CD14-positive monocyte (primary cell): ENCODE measurements at regions not wholly inside any gene's neighbourhood (a gene's known extent, or its start where the extent isn't known, plus 50 kb on each side); places are given as distances from the start of the nearest gene placed in this dataset.

Experiments used
- DNase-seq, 3 donors: peaks; one replicate each; pipeline ENCODE4 v3.0.0-alpha.2; 2011 to 2022
- H2AFZ ChIP-seq: 2 replicates; pipeline ENCODE4 v1.6.0; 2012; ENCODE audit warnings: mild to moderate bottlenecking, low read depth, low read length, inconsistent platforms; ENCODE audit not compliant: insufficient read depth, poor library complexity, severe bottlenecking
- H3K27ac ChIP-seq, 2 donors: 1 replicate in 1 of 2; 2 replicates in 1 of 2; pipeline ENCODE4 v1.5.1; 2012 to 2013; ENCODE audit warnings: low read length in 2 of 2, control low read depth in 1 of 2, inconsistent platforms in 1 of 2, low read depth in 1 of 2, mild to moderate bottlenecking in 1 of 2
- H3K27me3 ChIP-seq, 2 donors: one replicate each; pipeline versions ENCODE4 v1.6.0 to v1.6.1; 2011 to 2013; ENCODE audit warnings: low read length in 2 of 2; ENCODE audit not compliant: control insufficient read depth in 2 of 2, insufficient read depth in 2 of 2
- H3K36me3 ChIP-seq, 2 donors: replicated peaks in 1 of 2; 1 replicate in 1 of 2; 2 replicates in 1 of 2; pipeline versions ENCODE4 v1.5.1 to v1.6.1; 2012 to 2013; ENCODE audit warnings: low read length in 2 of 2, control low read depth in 1 of 2, inconsistent platforms in 1 of 2, mild to moderate bottlenecking in 1 of 2; ENCODE audit not compliant: insufficient read depth in 2 of 2, control insufficient read depth in 1 of 2
- H3K4me1 ChIP-seq, 2 donors: 1 replicate in 1 of 2; 2 replicates in 1 of 2; pipeline versions ENCODE4 v1.5.1 to v1.6.1; 2012 to 2013; ENCODE audit warnings: low read length in 2 of 2, control low read depth in 1 of 2, inconsistent platforms in 1 of 2, mild to moderate bottlenecking in 1 of 2, moderate library complexity in 1 of 2; ENCODE audit not compliant: insufficient read depth in 2 of 2, control insufficient read depth in 1 of 2
- H3K4me2 ChIP-seq: replicated peaks from 2 replicates; pipeline ENCODE3; 2012; ENCODE audit warnings: low read length, moderate library complexity, mild to moderate bottlenecking; ENCODE audit not compliant: poor library complexity, severe bottlenecking; ENCODE audit errors: extremely low read depth
- H3K4me3 ChIP-seq, 3 experiments: fragments of 200-600 bp in 1 of 3; sonication (generic) in 1 of 3; replicated peaks in 1 of 3; 1 replicate in 2 of 3; 2 replicates in 1 of 3; pipeline ENCODE4 v1.5.1; 2011 to 2013; ENCODE audit warnings: low read length in 3 of 3, mild to moderate bottlenecking in 3 of 3, control low read depth in 2 of 3, low read depth in 2 of 3, inconsistent platforms in 1 of 3, moderate library complexity in 1 of 3
- H3K79me2 ChIP-seq: 2 replicates; pipeline ENCODE4 v1.6.0; 2012; ENCODE audit warnings: mild to moderate bottlenecking, control low read depth, inconsistent platforms, low read length, moderate library complexity; ENCODE audit not compliant: insufficient read depth
- H3K9ac ChIP-seq: 2 replicates; pipeline ENCODE4 v1.6.0; 2017; ENCODE audit warnings: low read length, mild to moderate bottlenecking; ENCODE audit not compliant: insufficient read depth, poor library complexity, severe bottlenecking
- H3K9me3 ChIP-seq, 2 donors: replicated peaks in 1 of 2; 1 replicate in 1 of 2; 2 replicates in 1 of 2; pipeline versions ENCODE4 v1.5.1 to v1.6.1; 2012 to 2013; ENCODE audit warnings: low read length in 2 of 2, control low read depth in 1 of 2; ENCODE audit not compliant: control insufficient read depth in 1 of 2, insufficient read depth in 1 of 2
- H4K20me1 ChIP-seq: 2 replicates; pipeline ENCODE4 v1.6.0; 2012; ENCODE audit warnings: mild to moderate bottlenecking, low read length, control low read depth, moderate library complexity; ENCODE audit not compliant: insufficient read depth
- H3K27ac Mint-ChIP-seq, 7 donors: one replicate each; pipeline ENCODE4 v1.8.0; 2020; ENCODE audit warnings: mild to moderate bottlenecking in 7 of 7, mixed read lengths in 7 of 7, moderate library complexity in 6 of 7, inconsistent platforms in 2 of 7
- H3K27me3 Mint-ChIP-seq, 3 donors: one replicate each; pipeline ENCODE4 v1.8.0; 2021 to 2022; ENCODE audit warnings: low read depth in 3 of 3, mild to moderate bottlenecking in 3 of 3, mixed read lengths in 3 of 3, moderate library complexity in 3 of 3, inconsistent platforms in 1 of 3
- H3K36me3 Mint-ChIP-seq, 2 donors: one replicate each; pipeline ENCODE4 v1.8.0; 2020; ENCODE audit warnings: mixed read lengths in 2 of 2, inconsistent platforms in 1 of 2, mild to moderate bottlenecking in 1 of 2
- H3K4me1 Mint-ChIP-seq: one replicate; pipeline ENCODE4 v1.8.0; 2020; ENCODE audit warnings: mild to moderate bottlenecking, mixed read lengths
- H3K4me3 Mint-ChIP-seq, 2 donors: one replicate each; pipeline ENCODE4 v1.8.0; 2020; ENCODE audit warnings: mild to moderate bottlenecking in 2 of 2, mixed read lengths in 2 of 2, moderate library complexity in 1 of 2
- H3K9me3 Mint-ChIP-seq, 7 donors: one replicate each; pipeline ENCODE4 v1.8.0; 2020 to 2022; ENCODE audit warnings: mixed read lengths in 7 of 7, mild to moderate bottlenecking in 6 of 7, moderate library complexity in 6 of 7, inconsistent platforms in 2 of 7
- WGBS: methylation state at CpG from one replicate; pipeline ENCODE4 v1.1.5; 2013; ENCODE audit warnings: missing lambda C conversion rate; ENCODE audit not compliant: insufficient coverage; 5-methylcytosine and 5-hydroxymethylcytosine counted together
- intact Hi-C, 2 donors: fragments of 100-400 bp; cut with micrococcal nuclease; formaldehyde crosslinking; loops; one replicate each; pipeline versions ENCODE4 v1.15.0 to v1.15.1; 2023
- TF ChIP-seq, protein P1 (sequence below): fragments of 200-600 bp; IDR thresholded peaks from one replicate; pipeline ENCODE4 v1.8.0; 2022; ENCODE audit warnings: antibody characterized with exemption, mild to moderate bottlenecking

DNA sequence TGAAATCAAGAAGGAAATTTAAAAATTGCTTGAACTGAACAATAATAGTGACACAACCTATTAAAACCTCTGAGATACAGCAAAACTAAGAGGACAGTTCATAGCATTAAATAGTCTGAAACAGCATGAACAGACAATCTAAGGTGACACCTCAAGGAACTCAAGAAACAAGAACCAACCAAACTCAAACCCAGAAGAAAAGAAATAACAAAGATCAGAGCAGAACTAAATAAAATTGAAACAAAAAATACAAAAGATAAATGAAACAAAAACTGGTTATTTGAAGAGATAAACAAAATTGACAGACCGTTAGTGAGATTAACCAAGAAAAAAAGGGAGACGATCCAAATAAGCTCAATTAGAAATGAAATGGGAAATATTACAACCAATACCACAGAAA is 122.8 kb upstream of the TOP3B start:
- Histone ChIP-seq H3K9ac (no peak overlapping the region), H3K79me2 (no peaks in the 10 kb centered on the region), H3K27me3 (no peaks in the 10 kb centered on the region), H3K4me2 (no peak overlapping the region), H4K20me1 (no peaks in the 10 kb centered on the region), H2AFZ (no peak overlapping the region), H3K4me1 (peaks cover 12 to 26% of the 10 kb centered on the region in 2 donors), H3K4me3 (no peak overlapping the region), H3K27ac (no peak overlapping the region), H3K36me3 (no peaks in the 10 kb centered on the region), H3K9me3 (no peaks in the 10 kb centered on the region)
- H3K36me3 Mint-ChIP-seq, result no peaks in the 10 kb centered on the region
- H3K4me3 Mint-ChIP-seq, result no peak overlapping the region
- peaks cover 0 to 3% (median 0%) of the 10 kb centered on the region in 3 donors for H3K27me3 Mint-ChIP-seq
- H3K9me3 Mint-ChIP-seq, result no peaks in the 10 kb centered on the region
- DNase-seq, result no peak
- TF ChIP-seq, protein P1, sequence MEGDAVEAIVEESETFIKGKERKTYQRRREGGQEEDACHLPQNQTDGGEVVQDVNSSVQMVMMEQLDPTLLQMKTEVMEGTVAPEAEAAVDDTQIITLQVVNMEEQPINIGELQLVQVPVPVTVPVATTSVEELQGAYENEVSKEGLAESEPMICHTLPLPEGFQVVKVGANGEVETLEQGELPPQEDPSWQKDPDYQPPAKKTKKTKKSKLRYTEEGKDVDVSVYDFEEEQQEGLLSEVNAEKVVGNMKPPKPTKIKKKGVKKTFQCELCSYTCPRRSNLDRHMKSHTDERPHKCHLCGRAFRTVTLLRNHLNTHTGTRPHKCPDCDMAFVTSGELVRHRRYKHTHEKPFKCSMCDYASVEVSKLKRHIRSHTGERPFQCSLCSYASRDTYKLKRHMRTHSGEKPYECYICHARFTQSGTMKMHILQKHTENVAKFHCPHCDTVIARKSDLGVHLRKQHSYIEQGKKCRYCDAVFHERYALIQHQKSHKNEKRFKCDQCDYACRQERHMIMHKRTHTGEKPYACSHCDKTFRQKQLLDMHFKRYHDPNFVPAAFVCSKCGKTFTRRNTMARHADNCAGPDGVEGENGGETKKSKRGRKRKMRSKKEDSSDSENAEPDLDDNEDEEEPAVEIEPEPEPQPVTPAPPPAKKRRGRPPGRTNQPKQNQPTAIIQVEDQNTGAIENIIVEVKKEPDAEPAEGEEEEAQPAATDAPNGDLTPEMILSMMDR, result no peak
- intact Hi-C loops, result no loop called here
- H3K27ac Mint-ChIP-seq, result no peak overlapping the region
- peaks cover 17% of the 10 kb centered on the region for H3K4me1 Mint-ChIP-seq
- no CpG with 5 or more reads among the region's 2 CpGs for WGBS

DNA sequence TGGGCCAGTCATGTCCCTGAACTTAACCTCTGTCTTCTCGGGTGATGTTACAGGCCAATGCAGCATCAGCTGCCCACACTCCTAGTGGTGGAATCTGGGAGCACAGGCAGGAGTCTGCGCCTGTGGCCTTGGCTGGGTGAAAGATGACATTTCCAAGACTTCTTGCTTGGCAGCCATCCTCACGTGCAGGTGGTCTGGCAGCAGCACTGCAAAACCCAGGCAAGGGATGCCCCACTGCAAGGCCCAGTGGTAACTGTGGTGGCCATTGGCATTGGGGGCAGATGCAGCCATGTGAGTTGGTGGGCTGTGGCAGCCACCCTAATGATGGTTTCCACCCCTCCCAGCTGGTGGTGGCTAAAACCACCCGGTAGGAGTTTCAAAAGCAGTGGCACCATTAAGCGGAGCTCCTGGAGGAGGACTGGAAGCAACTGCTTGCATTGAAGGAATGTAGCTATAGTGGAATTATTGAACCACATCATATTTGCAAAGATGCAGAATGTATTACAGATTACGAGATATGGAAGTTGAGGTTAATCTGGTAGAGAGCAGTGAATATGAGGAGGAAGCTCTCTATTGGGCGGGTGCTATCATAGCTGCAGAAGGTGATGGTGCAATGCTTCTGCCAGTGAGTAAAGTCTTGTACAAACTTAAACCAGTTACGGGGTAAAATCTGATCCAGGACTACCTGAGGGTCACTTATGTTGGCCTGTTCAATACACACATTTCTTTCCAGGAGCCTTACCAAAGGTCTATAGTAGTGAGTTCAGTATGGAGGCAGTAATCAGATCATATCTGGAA is 120.7 kb upstream of the TOP3B start:
- H3K27ac ChIP-seq, result peak overlapping the region in 1 of 2 donors; percentile 49
- peaks cover 23 to 43% of the 10 kb centered on the region in 2 donors for H3K4me1 ChIP-seq
- intact Hi-C loops, result no loop called here
- peak overlapping the region; percentile 11 for H3K4me2 ChIP-seq
- H3K9me3 ChIP-seq, result no peaks in the 10 kb centered on the region
- peak overlapping the region; percentile 10 for H2AFZ ChIP-seq
- H3K27me3 Mint-ChIP-seq, result peaks cover 0 to 3% (median 0%) of the 10 kb centered on the region in 3 donors
- H3K27me3 ChIP-seq, result no peaks in the 10 kb centered on the region
- no peak overlapping the region for H3K4me3 ChIP-seq
- H3K9ac ChIP-seq, result no peak overlapping the region
- no peaks in the 10 kb centered on the region for H3K36me3 Mint-ChIP-seq
- H3K4me3 Mint-ChIP-seq, result peak overlapping the region in 1 of 2 donors; percentile 19
- H4K20me1 ChIP-seq, result no peaks in the 10 kb centered on the region
- peaks cover 29% of the 10 kb centered on the region for H3K4me1 Mint-ChIP-seq
- WGBS, result 47% methylated on average over 4 of the region's 8 CpGs
- DNase-seq, result peak in 2 of 3 donors; percentile 40 to 58
- no peaks in the 10 kb centered on the region for H3K9me3 Mint-ChIP-seq
- H3K79me2 ChIP-seq, result no peaks in the 10 kb centered on the region
- TF ChIP-seq, protein P1, result peak; percentile 36
- H3K36me3 ChIP-seq, result no peaks in the 10 kb centered on the region
- peak overlapping the region in 2 of 7 donors; percentile 1 to 6 for H3K27ac Mint-ChIP-seq
